K562 (cell line): ENCODE measurements at regions not wholly inside any gene's neighbourhood (a gene's known extent, or its start where the extent isn't known, plus 50 kb on each side); places are given as distances from the start of the nearest gene placed in this dataset.

Experiments
- ATAC-seq: fragments of 200-7000 bp; cut with Tn5 transposase; 3 replicates; pipeline ENCODE4 v1.9.1; 2020; ENCODE audit warnings: moderate library complexity
- BruUV-seq: library from RNA; stranded (reverse); fragments of 400-500 nt; replicated peaks from 2 replicates; lab custom pipeline; 2021; lab: Mats Ljungman, UMichigan
- CTCF ChIA-PET: fragments of 300-600 bp; formaldehyde crosslinking; extraction: SDS; loops from one replicate; lab custom pipeline; 2021; ENCODE audit warnings: low intra/inter-chr PET ratio; lab: Yijun Ruan, JAX
- POLR2A ChIA-PET: fragments of 300-600, 350-650 bp; sonication (Branson Sonifier 250); formaldehyde crosslinking; extraction: SDS; loops from one replicate; lab custom pipeline; 2021; ENCODE audit warnings: antibody characterized with exemption, inconsistent platforms; lab: Yijun Ruan, JAX
- DNase-seq, 4 experiments: peaks; one replicate each; pipeline versions ENCODE4 v3.0.0 to v3.0.0-alpha.2; 2011 to 2018; ENCODE audit warnings: low spot score in 3 of 4, mixed read lengths in 3 of 4; ENCODE audit errors: extremely low read depth in 1 of 4
- FAIRE-seq: peaks from 2 replicates; lab custom pipeline; 2011; peaks lifted over from hg19 to GRCh38; lab: Jason Lieb, UNC
- H2AFZ ChIP-seq: 2 replicates; pipeline ENCODE4 v1.6.0; 2011; ENCODE audit warnings: low read depth, low read length, control low read depth, inconsistent platforms
- H3K27ac ChIP-seq: fragments of 200-600 bp; 3 replicates; pipeline ENCODE4 v1.8.0; 2011; ENCODE audit warnings: low read depth, mild to moderate bottlenecking, control low read depth, inconsistent platforms, low read length, moderate library complexity, mixed read lengths; ENCODE audit errors: extremely low read depth
- H3K27me3 ChIP-seq, 2 experiments: fragments of 300-600 bp in 1 of 2; 2 replicates in 1 of 2; 3 replicates in 1 of 2; pipeline versions ENCODE4 v1.6.0 to v1.8.0; 2011; ENCODE audit warnings: inconsistent platforms in 2 of 2, low read length in 2 of 2, mild to moderate bottlenecking in 1 of 2, mixed read lengths in 1 of 2, moderate library complexity in 1 of 2; ENCODE audit not compliant: control insufficient read depth in 2 of 2, insufficient read depth in 2 of 2
- H3K36me3 ChIP-seq: fragments of 300-600 bp; 3 replicates; pipeline ENCODE4 v1.8.0; 2011; ENCODE audit warnings: mild to moderate bottlenecking, low read length, inconsistent platforms; ENCODE audit not compliant: control insufficient read depth, insufficient read depth
- H3K4me1 ChIP-seq, 2 experiments: fragments of 200-600 bp in 1 of 2; replicated peaks in 1 of 2; 2 replicates in 1 of 2; 3 replicates in 1 of 2; pipeline versions ENCODE4 v1.5.1 to v1.8.0; 2011; ENCODE audit warnings: inconsistent platforms in 2 of 2, low read length in 2 of 2, mild to moderate bottlenecking in 1 of 2, mixed read lengths in 1 of 2, moderate library complexity in 1 of 2; ENCODE audit not compliant: control insufficient read depth in 2 of 2, insufficient read depth in 2 of 2
- H3K4me2 ChIP-seq: 2 replicates; pipeline ENCODE4 v1.6.1; 2011; ENCODE audit warnings: low read length, control low read depth, inconsistent platforms, mixed read lengths; ENCODE audit not compliant: insufficient read depth
- H3K4me3 ChIP-seq: fragments of 200-600 bp; sonication (generic), shearing (Covaris generic); 2 replicates; pipeline ENCODE4 v1.5.1; 2016; ENCODE audit warnings: control low read depth, inconsistent platforms
- H3K79me2 ChIP-seq: fragments of 200-600 bp; 3 replicates; pipeline ENCODE4 v1.8.0; 2011; ENCODE audit warnings: low read length, inconsistent platforms; ENCODE audit not compliant: control insufficient read depth, insufficient read depth
- H3K9ac ChIP-seq, 2 experiments: 2 replicates each; pipeline versions ENCODE4 v1.6.0 to v1.6.1; 2011; ENCODE audit warnings: low read depth in 2 of 2, low read length in 2 of 2, control low read depth in 1 of 2, inconsistent platforms in 1 of 2, mild to moderate bottlenecking in 1 of 2, mixed read lengths in 1 of 2; ENCODE audit not compliant: insufficient read depth in 1 of 2
- H3K9me1 ChIP-seq: one replicate; pipeline ENCODE4 v1.6.0; 2011; ENCODE audit warnings: inconsistent platforms, mild to moderate bottlenecking, low read length, moderate library complexity; ENCODE audit not compliant: control insufficient read depth, insufficient read depth
- H3K9me3 ChIP-seq: replicated peaks from 2 replicates; pipeline ENCODE4 v1.5.1; 2011; ENCODE audit warnings: low read depth, low read length, inconsistent platforms; ENCODE audit not compliant: control insufficient read depth, insufficient read depth
- H4K20me1 ChIP-seq: replicated peaks from 2 replicates; pipeline ENCODE4 v1.6.1; 2011; ENCODE audit warnings: low read length, inconsistent platforms, mixed read lengths; ENCODE audit not compliant: control insufficient read depth, insufficient read depth
- TFE3 ChIP-seq: fragments of 450-650 bp; formaldehyde crosslinking; IDR thresholded peaks from 2 replicates; pipeline ENCODE4 v1.4.0; 2020; ENCODE audit warnings: mild to moderate bottlenecking, mixed read lengths
- WGBS: fragments of 100-300 bp; shearing (Covaris generic); methylation state at CpG from one replicate; pipeline ENCODE4 v1.1.6; 2016; ENCODE audit warnings: low coverage, mixed read lengths; ENCODE audit not compliant: insufficient coverage; ENCODE audit errors: missing lambda C conversion rate; 5-methylcytosine and 5-hydroxymethylcytosine counted together
- in situ Hi-C: fragments of 300-500 bp; cut with MboI; formaldehyde crosslinking; loops from 4 replicates; pipeline ENCODE4 v1.15.0; 2018; ENCODE audit warnings: inconsistent platforms, mixed read lengths
- intact Hi-C: fragments of 100-400 bp; cut with micrococcal nuclease; formaldehyde crosslinking; loops from 2 replicates; pipeline ENCODE4 v1.14.2; 2022
- TF ChIP-seq, protein P1 (sequence below): fragments of 450-650 bp; IDR thresholded peaks from 2 replicates; pipeline ENCODE4 v1.6.1; 2016; ENCODE audit warnings: low read depth, mild to moderate bottlenecking, moderate library complexity

- no peak for FAIRE-seq
- POLR2A ChIA-PET, result no interaction called here
- intact Hi-C loops, result no loop called here
Observed at GRCh38 chr2:12421046-12421445, 295.7 kb upstream of the TRIB2 start.

More at GRCh38 chr2:12421046-12421445, 295.7 kb upstream of the TRIB2 start:
- CTCF ChIA-PET, result no interaction called here
- H3K9me3 ChIP-seq, result no peaks in the 10 kb centered on the region
- ATAC-seq (no peak), DNase-seq (no peak)
- no TSS peak for BruUV-seq
- H3K4me3 ChIP-seq, result no peak overlapping the region
- no peak overlapping the region for H2AFZ ChIP-seq
- H3K36me3 ChIP-seq, result peaks cover 4% of the 10 kb centered on the region; the same call in 1 of the 3 replicates
- 76% methylated on average over 3 of the region's 3 CpGs for WGBS
- no peaks in the 10 kb centered on the region for H3K27me3 ChIP-seq
- no peaks in the 10 kb centered on the region for H4K20me1 ChIP-seq
- no peaks in the 10 kb centered on the region for H3K9me1 ChIP-seq
- H3K9ac ChIP-seq, result no peak overlapping the region
- in situ Hi-C loops, result no loop called here
- no peaks in the 10 kb centered on the region for H3K79me2 ChIP-seq
- H3K27ac ChIP-seq, result no peak overlapping the region
- TF ChIP-seq, protein P1, sequence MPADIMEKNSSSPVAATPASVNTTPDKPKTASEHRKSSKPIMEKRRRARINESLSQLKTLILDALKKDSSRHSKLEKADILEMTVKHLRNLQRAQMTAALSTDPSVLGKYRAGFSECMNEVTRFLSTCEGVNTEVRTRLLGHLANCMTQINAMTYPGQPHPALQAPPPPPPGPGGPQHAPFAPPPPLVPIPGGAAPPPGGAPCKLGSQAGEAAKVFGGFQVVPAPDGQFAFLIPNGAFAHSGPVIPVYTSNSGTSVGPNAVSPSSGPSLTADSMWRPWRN, result no peak
- TF ChIP-seq TFE3 (CRISPR knock-in tag), result peak; percentile 77
- H3K4me1 ChIP-seq, result peaks cover 0 to 5% of the 10 kb centered on the region in 2 experiments; a peak in 2 of 5 replicates
- no peak overlapping the region for H3K4me2 ChIP-seq
